GM19467 (cell line): ENCODE measurements at regions not wholly inside any gene's neighbourhood (a gene's known extent, or its start where the extent isn't known, plus 50 kb on each side); places are given as distances from the start of the nearest gene placed in this dataset.
"Not testable (repeated sequence)": the region's sequence is repeated elsewhere in the genome, so short reads cannot be mapped to it uniquely, and the experiment has no call there.

Experiments used
- ATAC-seq: cut with Tn5 transposase; IDR thresholded peaks from one replicate; pipeline ENCODE4 v1.9.1; 2021; ENCODE audit warnings: mild to moderate bottlenecking, moderate library complexity; ENCODE audit not compliant: unreplicated experiment

DNA sequence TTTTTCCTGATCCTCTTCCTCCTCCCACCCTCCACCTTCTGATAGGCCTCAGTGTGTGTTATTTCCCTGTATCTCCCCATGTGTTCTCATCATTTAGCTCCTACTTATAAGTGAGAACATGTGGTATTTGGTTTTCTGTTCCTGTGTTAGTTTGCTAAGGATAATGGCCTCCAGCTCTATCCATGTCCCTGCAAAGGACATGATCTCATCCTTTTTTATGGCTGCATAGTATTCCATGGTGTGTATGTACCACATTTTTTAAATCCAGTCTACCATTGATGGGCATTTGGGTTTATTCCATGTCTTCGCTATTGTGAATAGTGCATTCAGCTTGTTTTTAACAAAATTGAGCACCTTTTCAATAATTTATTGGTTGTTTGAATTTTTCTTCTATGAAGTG lies 130.8 kb upstream of the ARHGAP20 start:
- not testable (repeated sequence) for ATAC-seq

DNA sequence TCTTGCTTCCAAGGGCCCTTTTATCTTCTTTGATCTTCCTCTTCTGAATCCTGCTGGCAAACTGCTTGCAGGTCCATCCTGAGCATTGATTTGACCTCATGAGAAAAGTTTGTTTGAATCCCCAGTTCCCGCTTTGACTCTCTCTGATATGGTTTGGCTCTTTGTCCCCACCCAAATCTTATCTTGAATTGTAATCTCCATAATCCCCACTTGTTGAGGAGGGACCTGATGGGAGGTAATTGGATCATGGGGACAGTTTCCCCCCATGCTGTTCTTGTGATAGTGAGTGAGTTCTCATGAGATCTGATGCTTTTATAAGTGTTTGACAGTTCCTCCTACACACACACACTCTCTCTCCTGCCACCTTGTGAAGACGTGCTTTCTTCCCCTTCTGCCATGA lies 126.6 kb upstream of the ARHGAP20 start:
- ATAC-seq = no peak

DNA sequence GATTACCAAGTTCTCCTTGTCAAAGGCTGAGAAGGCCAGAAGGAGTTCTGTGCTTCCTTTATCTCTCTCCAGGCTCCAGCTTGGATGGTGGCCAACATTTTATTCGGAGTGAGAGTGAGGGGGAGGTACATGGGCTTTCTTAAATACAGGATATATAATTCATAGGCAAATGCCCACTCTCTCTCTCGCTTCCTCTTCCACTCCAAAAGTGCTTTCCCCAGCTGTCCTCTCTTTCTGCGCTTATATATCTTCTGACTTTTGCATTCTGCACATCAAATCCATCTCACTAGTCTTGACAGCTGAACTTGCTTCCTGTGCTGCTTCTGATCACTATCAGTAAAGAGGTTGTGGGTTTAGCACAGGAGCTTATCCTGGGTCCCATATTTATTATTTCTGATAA lies 125.4 kb upstream of the ARHGAP20 start:
- ATAC-seq = no peak

DNA sequence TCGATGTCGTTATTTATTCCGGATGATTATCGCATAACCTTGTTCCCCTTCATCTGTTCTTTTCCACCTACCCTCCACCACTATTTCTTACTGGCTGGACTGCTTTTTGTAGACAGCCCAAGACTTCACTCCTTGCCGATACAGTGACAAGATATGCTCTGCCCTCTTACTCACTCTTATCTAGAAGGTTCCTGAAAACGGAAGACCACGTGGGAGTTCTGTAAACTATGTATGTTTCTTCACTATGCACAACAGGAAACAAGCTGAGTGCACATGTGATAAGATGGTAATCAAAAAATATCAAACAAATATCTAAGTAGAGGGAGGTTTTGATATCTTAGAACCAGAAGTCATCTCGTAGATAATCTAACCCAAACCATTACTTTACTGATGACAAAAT lies 122.9 kb upstream of the ARHGAP20 start:
- no peak for ATAC-seq

DNA sequence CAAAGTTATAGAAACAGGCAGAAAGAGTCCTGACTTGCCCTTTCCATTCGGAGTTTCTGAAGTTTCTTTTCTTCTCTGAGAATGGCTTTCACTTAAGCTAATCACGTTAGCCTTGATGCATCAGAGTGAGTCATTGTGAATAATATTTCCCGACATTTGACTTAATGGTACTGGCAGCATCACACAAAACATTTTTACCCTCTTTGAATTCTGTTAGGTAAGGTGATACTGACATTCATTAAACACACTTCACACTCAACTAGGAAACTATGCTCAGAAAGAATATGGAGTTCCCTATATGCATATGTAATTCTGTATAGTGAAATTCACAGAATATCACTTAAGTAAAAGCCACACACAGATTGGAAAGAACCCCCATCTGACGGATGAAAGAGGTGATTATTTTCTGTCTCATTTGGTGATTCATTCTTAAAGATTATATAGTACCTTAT lies 120.8 kb upstream of the ARHGAP20 start:
- no peak for ATAC-seq

DNA sequence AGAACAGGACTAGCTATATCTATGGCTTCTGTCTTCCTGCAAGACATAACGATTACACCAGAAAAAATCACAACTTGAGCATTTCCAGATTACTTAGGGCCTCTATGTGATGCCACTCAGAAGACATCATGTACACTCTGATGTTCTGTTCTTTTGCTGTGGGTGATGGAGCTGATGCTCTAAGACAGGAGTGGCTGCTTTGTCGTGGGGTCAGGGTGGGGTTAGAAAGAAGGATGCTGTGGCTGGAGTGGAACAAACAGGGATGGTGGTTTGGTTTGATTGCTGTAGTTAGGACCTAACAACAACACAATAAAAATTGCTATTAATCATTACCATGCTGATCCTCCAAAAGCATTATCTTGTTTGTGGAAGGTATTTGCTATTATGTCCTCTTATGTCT lies 120.3 kb upstream of the ARHGAP20 start:
- ATAC-seq = no peak

DNA sequence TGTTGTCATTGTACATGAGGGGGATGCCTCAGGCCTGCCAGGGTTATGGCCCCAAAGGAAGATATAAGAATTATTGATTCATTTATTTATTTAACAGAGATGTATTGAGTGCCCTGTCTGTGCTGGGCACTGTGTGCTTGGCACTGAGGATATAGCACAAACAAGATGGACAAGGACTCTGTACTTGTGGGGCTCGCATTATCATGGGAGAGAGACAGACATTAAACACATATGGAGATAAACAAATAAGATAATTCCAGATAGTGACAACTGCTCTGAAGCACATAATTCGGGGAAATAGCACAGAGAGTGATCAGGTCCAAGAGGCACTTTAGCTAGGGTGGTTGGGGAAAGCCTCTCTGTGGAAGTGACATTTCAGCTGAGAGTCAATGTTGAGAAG lies 119.8 kb upstream of the ARHGAP20 start:
- no peak for ATAC-seq

DNA sequence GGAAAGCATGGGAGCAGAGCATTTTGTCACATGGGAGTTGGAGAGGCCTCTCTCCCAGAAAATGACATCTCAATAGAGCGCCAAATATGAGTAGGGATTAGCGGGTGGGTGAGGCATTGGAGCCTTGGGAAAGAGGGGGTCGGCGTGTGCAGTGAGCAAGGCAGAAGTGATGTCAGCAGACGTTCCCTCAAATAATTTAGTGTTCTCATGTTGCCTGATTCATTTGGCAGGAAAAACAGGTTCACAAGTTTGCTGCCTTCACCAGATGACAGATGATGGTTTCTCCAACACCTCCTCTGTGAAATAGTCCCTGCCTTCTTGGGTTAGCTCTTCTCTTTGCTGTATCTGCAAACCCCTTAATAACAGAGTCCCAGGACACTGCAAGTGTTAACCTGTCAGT lies 118.5 kb upstream of the ARHGAP20 start:
- no peak for ATAC-seq

DNA sequence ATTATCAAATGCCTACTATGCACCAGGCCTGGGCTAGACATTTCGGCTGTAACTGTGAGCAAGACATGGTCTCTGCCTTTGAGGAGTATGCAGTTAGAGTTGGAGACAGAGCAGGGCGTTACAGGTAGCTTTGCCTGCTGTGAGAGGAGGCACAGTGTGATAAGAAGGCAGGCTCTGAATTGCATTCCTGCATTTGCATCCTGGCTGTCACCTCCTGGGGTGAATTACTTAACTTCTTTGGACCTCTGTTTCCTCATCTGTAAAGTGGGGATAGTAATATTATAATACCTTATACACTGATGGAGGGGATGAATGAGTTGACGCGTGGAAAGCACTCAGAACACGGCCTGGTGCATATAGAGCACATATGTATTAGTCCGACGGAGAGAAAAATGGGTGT lies 118.1 kb upstream of the ARHGAP20 start:
- ATAC-seq = no peak

DNA sequence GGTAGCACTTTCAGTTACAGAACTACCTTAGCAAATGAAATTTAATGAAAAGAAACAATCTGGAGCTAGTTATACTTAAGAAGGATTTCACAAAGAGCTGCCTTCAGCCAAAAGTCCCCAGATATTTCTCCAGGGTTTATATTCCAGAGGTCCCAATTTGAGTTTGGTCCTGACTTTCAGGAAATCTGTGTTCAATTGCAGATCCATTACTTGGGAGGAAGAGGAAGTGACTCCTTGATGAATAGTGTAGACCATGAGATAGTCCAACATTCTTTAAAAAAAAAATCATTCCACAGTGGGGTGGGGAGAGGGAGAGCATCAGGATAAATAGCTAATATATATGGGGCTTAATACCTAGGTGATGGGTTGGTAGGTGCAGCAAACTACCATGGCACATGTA lies 117.6 kb upstream of the ARHGAP20 start:
- ATAC-seq = no peak

DNA sequence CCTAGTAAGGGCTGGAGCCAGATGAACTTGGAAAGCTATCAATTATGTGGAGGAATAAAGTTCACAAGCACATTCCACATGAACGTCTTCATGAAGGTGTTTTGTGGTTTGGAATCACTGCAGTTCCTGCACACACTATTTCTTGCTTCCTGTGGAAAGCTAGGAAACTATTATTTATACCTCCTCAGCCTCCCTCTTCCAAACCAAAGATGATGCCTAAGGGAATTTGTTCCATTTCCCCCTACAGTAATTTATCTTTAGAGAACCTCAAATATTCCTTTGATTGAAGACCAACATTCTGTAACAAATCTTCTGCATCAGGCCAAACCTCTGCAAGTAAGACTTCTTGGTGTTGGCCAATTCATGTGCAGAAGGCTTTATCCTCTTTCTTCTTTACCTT lies 115.8 kb upstream of the ARHGAP20 start:
- ATAC-seq = no peak

DNA sequence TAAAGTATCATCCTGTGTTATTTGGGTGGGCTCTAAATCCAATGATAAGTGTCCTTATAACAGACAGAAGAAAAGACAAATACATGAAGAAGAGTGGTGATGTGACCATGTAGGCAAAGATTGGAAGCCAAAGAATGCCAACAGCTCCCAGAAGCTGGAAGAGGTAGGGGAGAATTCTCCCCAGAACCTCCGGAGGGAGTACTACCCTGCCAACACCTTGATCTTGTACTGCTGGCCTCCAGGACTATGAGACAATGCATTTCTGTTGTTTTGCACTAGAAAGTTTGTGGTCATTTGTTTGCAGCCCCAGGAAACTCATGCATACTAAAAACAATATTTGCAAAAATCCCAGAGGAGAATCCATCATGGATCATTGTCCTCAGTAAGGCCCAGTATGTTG lies 115.0 kb upstream of the ARHGAP20 start:
- no peak for ATAC-seq

DNA sequence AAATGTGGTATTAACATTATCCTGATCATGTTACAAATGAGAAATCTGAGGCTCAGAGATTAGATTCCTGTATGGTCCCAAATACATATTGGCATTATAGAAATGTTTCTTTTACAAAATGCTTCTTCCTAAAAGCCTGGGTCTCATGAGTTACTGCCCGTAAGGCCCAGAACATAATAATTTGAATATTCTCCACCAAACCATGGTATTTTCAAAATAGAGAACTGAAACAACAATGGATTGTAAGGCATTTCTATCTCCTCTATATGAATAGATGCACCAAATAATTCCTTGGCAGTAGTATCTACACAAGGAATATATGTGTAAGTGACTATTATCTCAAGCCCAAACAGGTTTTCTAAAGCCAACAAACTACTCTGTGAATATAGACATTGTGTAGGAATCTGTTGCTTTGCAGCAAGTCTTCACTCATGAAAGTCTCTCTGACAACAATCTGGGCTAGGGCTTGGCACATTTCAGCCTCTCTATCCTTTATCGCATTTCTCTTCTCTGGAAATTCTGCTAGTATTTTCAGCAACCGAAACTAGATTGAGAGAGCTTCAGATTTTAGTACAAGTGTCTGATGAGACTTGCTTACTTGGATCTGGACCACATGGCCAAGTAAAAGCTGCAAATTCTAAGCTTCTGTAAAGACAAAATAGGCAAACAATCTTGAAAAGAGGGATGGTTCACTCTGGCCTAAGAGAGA lies 112.8 kb upstream of the ARHGAP20 start:
- no peak for ATAC-seq

DNA sequence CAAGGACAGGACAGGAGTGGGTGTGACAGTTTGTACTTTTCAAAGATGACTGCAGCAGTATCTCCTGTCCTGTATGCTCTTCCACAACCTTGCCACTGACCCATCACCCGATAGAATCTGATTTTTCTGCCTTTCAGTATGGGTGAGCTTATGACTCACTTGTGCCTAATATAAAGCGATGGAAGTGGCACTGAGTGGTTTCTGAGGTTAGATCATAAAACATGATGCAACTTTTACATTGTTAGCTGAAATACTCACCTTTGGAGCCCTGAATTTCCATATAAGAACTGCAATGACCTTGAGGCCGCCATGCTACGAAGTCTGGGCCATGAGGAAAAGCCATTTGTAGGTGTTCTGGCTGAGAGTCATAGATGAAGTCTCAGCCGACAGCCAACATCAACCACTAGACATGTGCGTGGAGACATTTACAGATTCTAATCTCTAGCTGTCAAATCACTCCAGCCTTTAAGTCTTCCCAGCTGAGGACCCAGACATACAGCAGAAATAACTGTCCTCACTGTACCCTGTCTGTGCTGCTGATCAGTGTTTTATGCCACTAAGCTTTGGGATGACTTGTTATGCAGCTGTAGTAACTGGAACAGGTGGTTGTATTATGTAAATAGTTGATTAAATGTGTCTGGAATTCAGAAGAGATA lies 105.9 kb upstream of the ARHGAP20 start:
- ATAC-seq = no peak

DNA sequence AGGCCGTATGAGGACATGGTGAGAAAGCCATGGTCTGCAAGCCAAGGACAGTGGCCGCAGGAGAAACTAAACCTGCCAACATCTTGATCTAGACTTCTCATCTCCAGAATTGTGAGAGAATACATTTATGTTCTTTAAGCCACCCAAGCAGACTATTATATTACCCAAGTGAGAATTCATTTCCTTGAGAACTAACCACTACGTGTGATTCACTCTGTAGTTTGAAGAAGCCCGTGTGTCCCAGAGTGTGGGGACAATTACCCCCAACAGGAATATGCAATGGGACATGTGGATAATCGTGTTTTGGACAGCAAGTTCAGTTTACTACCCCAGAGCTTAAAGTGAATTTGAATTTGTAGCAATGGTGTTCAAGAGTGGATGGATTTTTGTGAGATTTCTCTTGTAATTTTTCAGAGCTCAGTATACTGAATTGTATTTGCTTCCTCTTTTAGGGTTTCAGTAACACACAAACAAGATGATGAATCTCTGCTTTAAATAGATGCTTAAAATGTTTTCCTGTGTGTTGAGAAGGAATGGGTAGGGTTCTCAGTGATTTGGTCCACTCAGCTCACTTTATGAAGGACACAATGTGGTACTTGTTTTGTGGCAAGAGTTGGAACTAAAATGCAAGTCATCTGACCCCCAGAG lies 100.0 kb upstream of the ARHGAP20 start:
- no peak for ATAC-seq

DNA sequence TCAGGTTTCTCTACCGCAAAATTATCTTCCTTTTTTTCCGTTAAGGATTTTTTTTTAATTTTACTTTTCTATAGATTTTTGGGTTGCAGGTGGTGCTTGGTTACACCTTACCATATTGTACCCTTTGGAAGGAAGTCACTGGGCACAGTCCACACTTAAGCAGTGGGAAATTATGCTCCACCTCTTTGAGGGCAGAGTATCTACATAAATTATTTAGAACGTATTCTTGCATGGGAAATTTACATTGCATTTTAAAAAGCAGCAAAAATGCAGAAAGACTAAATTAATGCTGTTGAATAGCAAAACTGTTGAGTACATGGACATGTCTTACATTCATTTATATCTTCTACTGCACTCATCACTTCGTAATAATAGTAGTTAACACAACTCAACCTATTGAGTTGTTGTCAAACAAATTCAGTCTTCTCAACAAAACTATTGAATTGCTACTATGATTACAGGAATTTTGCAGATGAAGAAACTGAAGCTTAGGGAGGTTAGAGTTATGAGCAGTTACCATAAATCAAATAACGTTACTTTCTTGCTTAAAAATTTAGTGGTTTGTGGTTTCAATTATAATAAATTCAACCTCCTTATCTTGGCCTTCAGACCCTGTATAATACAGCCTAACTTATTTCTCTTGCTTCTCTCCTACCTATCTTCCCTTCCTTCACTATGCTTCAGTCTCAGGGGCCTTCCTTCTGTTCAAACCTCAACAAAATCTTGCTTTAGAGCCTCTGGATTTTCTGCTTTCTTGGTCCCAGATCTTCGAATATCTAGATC lies 97.4 kb upstream of the ARHGAP20 start:
- no peak for ATAC-seq

DNA sequence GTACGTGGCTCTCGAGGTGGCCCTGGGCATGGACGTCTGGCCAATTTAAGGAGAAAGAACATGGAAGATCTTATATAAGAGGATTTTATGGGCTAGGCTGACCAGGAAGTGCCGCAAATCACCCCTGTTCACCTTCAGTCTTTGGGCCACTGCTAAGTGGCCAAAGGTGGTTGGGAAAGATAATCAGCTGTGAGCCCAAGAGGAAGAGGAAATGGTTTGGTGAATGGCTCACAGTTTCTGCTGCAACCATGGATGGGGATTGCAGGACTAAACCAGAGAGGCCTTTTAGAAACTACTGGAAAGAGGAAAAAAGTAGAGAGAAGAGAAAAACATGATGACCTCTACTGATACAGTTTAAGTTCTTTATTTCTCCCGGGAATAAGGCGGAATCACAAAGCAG lies 96.0 kb upstream of the ARHGAP20 start:
- ATAC-seq = no peak

DNA sequence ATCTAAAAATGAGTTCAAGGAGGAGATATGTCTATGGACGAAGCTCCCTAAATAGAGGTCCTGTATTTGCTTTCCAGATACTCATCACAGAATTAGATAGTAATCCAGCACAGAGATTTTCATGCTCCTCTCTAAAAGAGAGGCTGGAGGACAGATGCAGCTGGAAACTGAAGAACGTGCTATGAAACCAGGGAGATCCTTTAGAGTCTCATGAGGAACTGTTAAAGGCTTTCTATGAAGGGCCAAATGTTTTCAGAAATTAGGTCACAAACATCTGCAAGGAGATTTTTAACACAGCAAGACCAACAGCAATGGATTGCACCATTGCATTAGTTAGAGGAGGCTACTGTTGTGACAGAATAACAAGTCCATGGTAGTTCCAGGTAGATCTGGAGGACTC lies 95.6 kb upstream of the ARHGAP20 start:
- ATAC-seq = no peak

DNA sequence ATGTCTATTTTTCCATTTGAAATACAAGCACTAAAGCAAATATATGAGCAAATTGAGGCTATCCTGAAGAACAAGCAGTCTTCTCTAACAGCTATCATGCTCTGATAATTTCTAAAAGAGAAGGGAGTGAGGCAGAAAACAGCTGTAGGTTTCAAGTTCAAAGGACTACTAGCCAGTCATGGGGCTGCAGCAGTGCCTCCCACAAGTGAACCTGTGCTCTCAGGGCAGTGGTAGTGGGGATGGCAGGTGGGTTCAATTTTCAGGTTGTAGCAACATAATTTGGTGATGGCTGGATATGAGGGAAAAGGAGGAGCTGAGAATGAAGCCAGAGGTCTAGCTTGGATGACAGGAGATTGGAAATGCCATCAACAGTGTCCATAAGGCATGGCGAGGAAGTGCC lies 93.5 kb upstream of the ARHGAP20 start:
- ATAC-seq = no peak

DNA sequence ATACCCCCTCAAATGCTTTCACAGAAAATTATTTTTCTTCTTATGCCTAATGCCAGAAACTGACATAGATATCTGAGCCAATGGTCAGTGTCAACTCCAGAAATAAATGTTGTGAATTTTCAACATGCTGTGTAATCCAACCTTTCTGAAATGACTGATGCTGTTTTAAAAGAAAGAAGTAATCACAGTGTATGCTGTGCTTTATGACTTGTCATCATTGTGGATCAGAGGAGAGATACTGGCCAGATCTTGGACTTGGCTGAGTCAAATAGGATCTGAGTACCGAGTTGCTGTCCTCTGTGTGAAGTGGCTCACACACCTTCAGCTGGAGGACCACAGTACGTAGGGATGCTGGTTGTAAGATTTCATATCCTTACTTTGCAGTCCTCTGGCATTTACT lies 89.9 kb upstream of the ARHGAP20 start:
- no peak for ATAC-seq

DNA sequence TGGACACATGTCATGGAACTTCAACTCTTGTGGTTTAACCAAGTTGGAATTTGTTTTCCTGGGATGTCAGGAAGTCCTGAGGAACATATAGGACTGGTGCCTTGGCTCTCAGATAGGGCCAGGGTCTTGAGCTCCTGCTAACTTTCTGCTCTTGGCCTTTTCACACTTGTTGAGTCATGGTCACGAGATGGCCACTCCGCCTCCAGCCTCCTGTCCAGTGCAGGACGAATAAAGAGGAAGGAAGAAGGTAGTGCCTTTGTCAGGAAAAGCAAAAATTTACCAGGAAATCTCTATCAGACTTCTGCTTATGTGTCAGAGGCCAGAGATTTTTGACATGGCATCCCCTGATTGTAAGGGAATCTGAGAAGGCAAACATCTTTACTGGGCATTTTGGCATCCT lies 89.1 kb upstream of the ARHGAP20 start:
- ATAC-seq = no peak
